A549 (cell line): ENCODE measurements at regions not wholly inside any gene's neighbourhood (a gene's known extent, or its start where the extent isn't known, plus 50 kb on each side); places are given as distances from the start of the nearest gene placed in this dataset.
"Not testable (repeated sequence)": the region's sequence is repeated elsewhere in the genome, so short reads cannot be mapped to it uniquely, and the experiment has no call there.

Experiments used
- ATAC-seq, 2 experiments: fragments of 200-7000 bp in 1 of 2; fragments of >200 bp in 1 of 2; cut with Nextera tagmentation in 1 of 2; cut with Tn5 transposase in 1 of 2; 3 replicates each; pipeline versions ENCODE4 v1.8.0 to v1.9.1; 2018 to 2020; ENCODE audit warnings: mild to moderate bottlenecking in 1 of 2, moderate library complexity in 1 of 2
- CTCF ChIA-PET: fragments of 300-600 bp; sonication (Branson Sonifier 250); formaldehyde crosslinking; extraction: SDS; loops from one replicate; lab custom pipeline; 2021; ENCODE audit warnings: antibody characterized with exemption, inconsistent platforms; lab: Yijun Ruan, JAX
- POLR2A ChIA-PET: fragments of 350-600 bp; formaldehyde crosslinking; extraction: SDS; loops from one replicate; lab custom pipeline; 2021; ENCODE audit warnings: antibody characterized with exemption, inconsistent platforms; lab: Yijun Ruan, JAX
- DNase-seq, 2 experiments: peaks; one replicate each; pipeline versions ENCODE4 v3.0.0 to v3.0.0-alpha.2; 2011 to 2016; ENCODE audit warnings: low read depth in 1 of 2, low spot score in 1 of 2
- FAIRE-seq: peaks from 2 replicates; lab custom pipeline; 2011; peaks lifted over from hg19 to GRCh38; lab: Jason Lieb, UNC
- H3K27ac ChIP-seq, 2 experiments: fragments of >200 bp; sonication (Bioruptor Twin); formaldehyde crosslinking; 3 replicates each; pipeline ENCODE4 v1.5.1; 2016 to 2017
- H3K4me1 ChIP-seq: fragments of >200 bp; sonication (Bioruptor Twin); formaldehyde crosslinking; 3 replicates; pipeline ENCODE4 v1.6.1; 2016
- H3K4me2 ChIP-seq: fragments of >200 bp; sonication (Bioruptor Twin); formaldehyde crosslinking; 3 replicates; pipeline ENCODE4 v1.6.1; 2016
- H3K4me3 ChIP-seq: fragments of >200 bp; sonication (Bioruptor Twin); formaldehyde crosslinking; 3 replicates; pipeline ENCODE4 v1.5.1; 2016
- H3K9me3 ChIP-seq: fragments of >200 bp; sonication (Bioruptor Twin); formaldehyde crosslinking; 3 replicates; pipeline ENCODE4 v1.6.1; 2016
- CBX8 ChIP-seq: fragments of 200-600 bp; sonication (generic); IDR thresholded peaks from 2 replicates; pipeline ENCODE4 v1.6.1; 2016
- CEBPB ChIP-seq, 2 experiments: fragments of >200 bp in 1 of 2; sonication (Bioruptor Twin) in 1 of 2; formaldehyde crosslinking in 1 of 2; IDR thresholded peaks; 2 replicates each; pipeline ENCODE4 v1.6.1; 2012 to 2016
- CHD2 ChIP-seq: fragments of 150-350 bp; IDR thresholded peaks from 2 replicates; pipeline ENCODE4 v1.6.1; 2014; ENCODE audit warnings: low read length; ENCODE audit not compliant: partially characterized antibody
- CHD4 ChIP-seq: fragments of 200-600 bp; sonication (generic); IDR thresholded peaks from 2 replicates; pipeline ENCODE4 v1.6.1; 2016; ENCODE audit warnings: antibody characterized with exemption, mild to moderate bottlenecking, borderline replicate concordance
- CTCF ChIP-seq: fragments of >200 bp; sonication (Bioruptor Twin); formaldehyde crosslinking; IDR thresholded peaks from 3 replicates; pipeline ENCODE4 v1.5.1; 2016
- EHF ChIP-seq: fragments of 250-450 bp; sonication (Bioruptor Pico); IDR thresholded peaks from 2 replicates; pipeline ENCODE4 v1.5.0; 2020; ENCODE audit warnings: mild to moderate bottlenecking
- EHMT2 ChIP-seq: fragments of 200-600 bp; sonication (generic); IDR thresholded peaks from 2 replicates; pipeline ENCODE4 v1.6.1; 2016; ENCODE audit warnings: antibody characterized with exemption, low read depth, mild to moderate bottlenecking, moderate library complexity
- FOSL2 ChIP-seq, 2 experiments: fragments of 450-650 bp in 1 of 2; fragments of >200 bp in 1 of 2; sonication (Bioruptor Twin) in 1 of 2; formaldehyde crosslinking; IDR thresholded peaks; 2 replicates each; pipeline versions ENCODE4 v1.5.0 to v1.6.1; 2016 to 2020; ENCODE audit warnings: mild to moderate bottlenecking in 1 of 2, moderate library complexity in 1 of 2
- FOXS1 ChIP-seq: fragments of 250-450 bp; sonication (Bioruptor Pico); IDR thresholded peaks from 2 replicates; pipeline ENCODE4 v1.5.0; 2020; ENCODE audit warnings: mild to moderate bottlenecking, moderate library complexity
- HDAC2 ChIP-seq: fragments of 200-600 bp; sonication (generic); IDR thresholded peaks from 2 replicates; pipeline ENCODE4 v1.6.1; 2016
- HES2 ChIP-seq: fragments of >200 bp; sonication (Bioruptor Twin); formaldehyde crosslinking; IDR thresholded peaks from 2 replicates; pipeline ENCODE4 v1.6.1; 2016
- HOXA7 ChIP-seq: fragments of 250-450 bp; sonication (Bioruptor Pico); IDR thresholded peaks from 2 replicates; pipeline ENCODE4 v1.5.0; 2020; ENCODE audit warnings: mild to moderate bottlenecking, moderate library complexity
- HOXB13 ChIP-seq: fragments of 250-450 bp; sonication (Bioruptor Pico); IDR thresholded peaks from 2 replicates; pipeline ENCODE4 v1.5.0; 2020; ENCODE audit warnings: low read depth, mild to moderate bottlenecking, moderate library complexity
- JUNB ChIP-seq: fragments of >200 bp; sonication (Bioruptor Twin); formaldehyde crosslinking; IDR thresholded peaks from 2 replicates; pipeline ENCODE4 v1.6.1; 2016
- NFE2L2 ChIP-seq: fragments of 150-350 bp; conservative IDR thresholded peaks from 2 replicates; pipeline ENCODE4 v1.6.1; 2014; ENCODE audit warnings: low read length
- NR3C1 ChIP-seq: fragments of >200 bp; sonication (Bioruptor Twin); formaldehyde crosslinking; IDR thresholded peaks from 3 replicates; pipeline ENCODE4 v1.6.1; 2017
- PHF8 ChIP-seq: fragments of 200-600 bp; sonication (generic); IDR thresholded peaks from 2 replicates; pipeline ENCODE4 v1.6.1; 2016; ENCODE audit warnings: low read depth, mild to moderate bottlenecking, antibody characterized with exemption, moderate library complexity, borderline replicate concordance
- POLR2A ChIP-seq: IDR thresholded peaks from 2 replicates; pipeline ENCODE4 v1.6.1; 2012; ENCODE audit warnings: mild to moderate bottlenecking, low read length
- RAD21 ChIP-seq, 2 experiments: fragments of >200 bp in 1 of 2; sonication (Bioruptor Twin) in 1 of 2; formaldehyde crosslinking in 1 of 2; IDR thresholded peaks in 1 of 2; conservative IDR thresholded peaks in 1 of 2; 2 replicates in 1 of 2; 3 replicates in 1 of 2; pipeline ENCODE4 v1.6.1; 2012 to 2018; ENCODE audit warnings: inconsistent platforms in 1 of 2
- RARB ChIP-seq: fragments of 250-450 bp; sonication (Bioruptor Pico); IDR thresholded peaks from 2 replicates; pipeline ENCODE4 v1.8.0; 2021; ENCODE audit warnings: mild to moderate bottlenecking, moderate library complexity
- RFX5 ChIP-seq: fragments of 450-650 bp; IDR thresholded peaks from 2 replicates; pipeline ENCODE4 v1.7.1; 2014; ENCODE audit warnings: antibody characterized with exemption, mild to moderate bottlenecking, moderate library complexity
- RNF2 ChIP-seq: fragments of 200-600 bp; sonication (generic); IDR thresholded peaks from 2 replicates; pipeline ENCODE4 v1.6.1; 2016; ENCODE audit warnings: low read depth, mild to moderate bottlenecking, antibody characterized with exemption, moderate library complexity, borderline replicate concordance
- SMC3 ChIP-seq: fragments of >200 bp; sonication (Bioruptor Twin); formaldehyde crosslinking; IDR thresholded peaks from 3 replicates; pipeline ENCODE4 v1.6.1; 2018; ENCODE audit warnings: inconsistent platforms
- ZC3H11A ChIP-seq: fragments of 450-650 bp; IDR thresholded peaks from 2 replicates; pipeline ENCODE4 v1.6.1; 2014; ENCODE audit warnings: antibody characterized with exemption, mild to moderate bottlenecking
- ZFP36 ChIP-seq: fragments of 450-650 bp; IDR thresholded peaks from 2 replicates; pipeline ENCODE4 v1.6.1; 2014; ENCODE audit warnings: borderline replicate concordance; ENCODE audit not compliant: partially characterized antibody
- ZSCAN20 ChIP-seq: fragments of 250-450 bp; sonication (Bioruptor Pico); IDR thresholded peaks from 2 replicates; pipeline ENCODE4 v1.8.0; 2022; ENCODE audit warnings: mild to moderate bottlenecking, moderate library complexity
- WGBS: methylation state at CpG from one replicate; pipeline ENCODE4 v1.1.6; 2017; ENCODE audit errors: missing lambda C conversion rate; 5-methylcytosine and 5-hydroxymethylcytosine counted together
- TF ChIP-seq, protein P1 (sequence below): fragments of 450-650 bp; IDR thresholded peaks from 2 replicates; pipeline ENCODE4 v1.6.1; 2014; ENCODE audit warnings: antibody characterized with exemption
- TF ChIP-seq, protein P2 (sequence below): IDR thresholded peaks from 2 replicates; pipeline ENCODE4 v1.6.1; 2012

GRCh38 chr10:29862923-29863614, 196.3 kb downstream of the JCAD start:
- H3K4me2 ChIP-seq = no peak overlapping the region
- ATAC-seq (no peak), DNase-seq (peak in 1 of 2 experiments; percentile 16), FAIRE-seq (no peak)
- TF ChIP-seq FOXS1 (CRISPR knock-in tag) (no peak), CEBPB (IDR thresholded peaks at IDR 0.05) (peak; percentile 26 to 34; a peak in 2 of 4 replicates), FOSL2 (IDR thresholded peaks at IDR 0.05) (no peak), FOSL2 (CRISPR knock-in tag; IDR thresholded peaks at IDR 0.05) (peak; percentile 8; the same call in 1 of the 2 replicates)
- no peak overlapping the region for H3K4me3 ChIP-seq
- H3K27ac ChIP-seq = no peak overlapping the region
- CTCF ChIA-PET = interaction anchor here (0.6 to 1.5 kb wide), 2 partner anchors 140 to 176 kb away, joined by 3 to 4 read pairs; no protein-coding TSS in a partner anchor
- H3K4me1 ChIP-seq = peaks cover 12% of the 10 kb centered on the region; the same call in 2 of the 3 replicates
- POLR2A ChIA-PET = no interaction called here
- 57% methylated on average over 4 of the region's 4 CpGs for WGBS
- no peaks in the 10 kb centered on the region for H3K9me3 ChIP-seq

- Histone ChIP-seq H3K4me3 (no peak overlapping the region), H3K9me3 (no peaks in the 10 kb centered on the region), H3K4me2 (no peak overlapping the region)
- WGBS = 75% methylated on average over 4 of the region's 4 CpGs
- CTCF ChIA-PET = interaction anchor here (1.1 to 2.0 kb wide), 3 partner anchors 53 to 141 kb away, joined by 3 to 4 read pairs (median 4); no protein-coding TSS in a partner anchor
- DNase-seq = no peak
- FAIRE-seq = no peak
- POLR2A ChIA-PET = no interaction called here
- no peak for ATAC-seq
- TF ChIP-seq, protein P1, sequence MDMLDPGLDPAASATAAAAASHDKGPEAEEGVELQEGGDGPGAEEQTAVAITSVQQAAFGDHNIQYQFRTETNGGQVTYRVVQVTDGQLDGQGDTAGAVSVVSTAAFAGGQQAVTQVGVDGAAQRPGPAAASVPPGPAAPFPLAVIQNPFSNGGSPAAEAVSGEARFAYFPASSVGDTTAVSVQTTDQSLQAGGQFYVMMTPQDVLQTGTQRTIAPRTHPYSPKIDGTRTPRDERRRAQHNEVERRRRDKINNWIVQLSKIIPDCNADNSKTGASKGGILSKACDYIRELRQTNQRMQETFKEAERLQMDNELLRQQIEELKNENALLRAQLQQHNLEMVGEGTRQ = no peak
- no peak for TF ChIP-seq CHD4
- no peak for TF ChIP-seq HOXB13 (CRISPR knock-in tag)
- TF ChIP-seq RAD21 (conservative IDR thresholded peaks at IDR 0.05 in 1 of 2, IDR thresholded peaks at IDR 0.05 in 1 of 2) = no peak
- TF ChIP-seq RNF2 = no peak
- no peak for TF ChIP-seq RARB (CRISPR knock-in tag)
- no peak for TF ChIP-seq ZFP36
- TF ChIP-seq PHF8 = no peak
- TF ChIP-seq SMC3 = no peak
- TF ChIP-seq, all 56 proteins: peak for 0
- Histone ChIP-seq H3K4me1 (peaks cover 15% of the 10 kb centered on the region; the same call in 2 of the 3 replicates), H3K27ac (no peak overlapping the region)
Measured at GRCh38 chr10:29861811-29862505, 197.4 kb downstream of the JCAD start.

DNA sequence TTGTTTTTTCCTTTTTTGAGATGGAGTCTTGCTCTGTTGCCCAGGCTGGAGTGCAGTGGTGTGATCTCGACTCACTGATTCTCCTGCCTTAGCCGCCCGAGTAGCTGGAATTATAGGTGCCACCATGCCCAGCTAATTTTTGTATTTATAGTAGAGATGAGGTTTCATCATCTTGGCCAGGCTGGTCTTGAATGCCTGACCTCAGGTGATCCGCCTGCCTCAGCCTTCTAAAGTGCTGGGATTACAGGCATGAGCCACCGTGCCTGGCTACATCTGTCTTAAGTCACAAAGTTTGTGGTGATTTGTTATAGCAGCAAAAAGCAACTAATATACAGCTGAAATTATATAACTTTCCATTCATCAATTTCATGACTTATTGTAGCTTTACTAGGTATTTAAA, 198.2 kb downstream of the JCAD start:
- H3K27ac ChIP-seq, H3K4me2 ChIP-seq, FAIRE-seq, H3K9me3 ChIP-seq, H3K4me3 ChIP-seq, ATAC-seq, POLR2A ChIA-PET, DNase-seq: not testable (repeated sequence)
- WGBS = 93% methylated on average over 5 of the region's 5 CpGs
- peaks cover 15% of the 10 kb centered on the region; the same call in 2 of the 3 replicates for H3K4me1 ChIP-seq
- CTCF ChIA-PET = interaction anchor here (1.1 to 2.0 kb wide), 3 partner anchors 22 to 133 kb away, joined by 3 to 5 read pairs (median 4); no protein-coding TSS in a partner anchor

DNA sequence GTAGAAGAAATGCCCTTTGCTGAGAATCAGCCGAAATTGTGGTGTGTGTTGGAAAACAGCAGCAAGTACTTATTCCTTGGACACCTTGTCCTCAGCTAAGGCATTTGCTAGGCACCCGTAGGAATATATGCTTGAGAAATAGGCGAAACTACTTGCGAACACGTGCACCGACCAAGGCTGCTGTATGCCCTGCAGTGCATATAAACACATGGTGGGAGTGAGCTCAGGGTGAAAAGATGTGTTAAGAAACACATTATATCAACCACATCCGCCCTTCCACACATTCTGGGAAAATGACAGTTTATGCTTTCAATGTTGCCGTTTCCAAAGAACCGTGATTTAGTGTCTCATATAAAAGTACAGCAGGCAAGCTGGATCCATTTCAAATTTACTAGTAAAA, 199.2 kb downstream of the JCAD start:
- H3K4me3 ChIP-seq = no peak overlapping the region
- WGBS = 90% methylated on average over 9 of the region's 9 CpGs
- ATAC-seq (no peak), DNase-seq (no peak), FAIRE-seq (no peak)
- POLR2A ChIA-PET = no interaction called here
- no peak overlapping the region for H3K27ac ChIP-seq
- CTCF ChIA-PET = interaction anchor here (0.8 to 2.0 kb wide), 4 partner anchors 21 to 343 kb away, joined by 3 to 5 read pairs (median 4); no protein-coding TSS in a partner anchor
- no peaks in the 10 kb centered on the region for H3K9me3 ChIP-seq
- peaks cover 15% of the 10 kb centered on the region; the same call in 2 of the 3 replicates for H3K4me1 ChIP-seq
- H3K4me2 ChIP-seq = no peak overlapping the region
- no peak for TF ChIP-seq EHMT2
- no peak for TF ChIP-seq HES2
- TF ChIP-seq CHD2 = no peak
- no peak for TF ChIP-seq ZC3H11A
- TF ChIP-seq HOXA7 (CRISPR knock-in tag) = no peak
- TF ChIP-seq CBX8 = no peak
- TF ChIP-seq NFE2L2 = no peak
- TF ChIP-seq EHF (CRISPR knock-in tag) = no peak
- no peak for TF ChIP-seq FOXS1 (CRISPR knock-in tag)
- no peak for TF ChIP-seq JUNB
- no peak for TF ChIP-seq ZSCAN20
- no peak for TF ChIP-seq RAD21 (conservative IDR thresholded peaks at IDR 0.05 in 1 of 2, IDR thresholded peaks at IDR 0.05 in 1 of 2)
- no peak for TF ChIP-seq HDAC2
- no peak for TF ChIP-seq NR3C1
- TF ChIP-seq RFX5 = no peak
- no peak for TF ChIP-seq POLR2A
- no peak for TF ChIP-seq SMC3
- TF ChIP-seq, protein P2, sequence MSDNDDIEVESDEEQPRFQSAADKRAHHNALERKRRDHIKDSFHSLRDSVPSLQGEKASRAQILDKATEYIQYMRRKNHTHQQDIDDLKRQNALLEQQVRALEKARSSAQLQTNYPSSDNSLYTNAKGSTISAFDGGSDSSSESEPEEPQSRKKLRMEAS = no peak
- TF ChIP-seq CTCF = no peak
- TF ChIP-seq, all 56 proteins: peak for 0
